Stimulated activated naive CD8-positive, alpha-beta T cell treated with anti-CD3 and anti-CD28 coated beads, Interleukin-15, amount 100 ng/mL, for 72 hours (primary cell): ENCODE measurements at regions not wholly inside any gene's neighbourhood (a gene's known extent, or its start where the extent isn't known, plus 50 kb on each side); places are given as distances from the start of the nearest gene placed in this dataset.
A peak's percentile ranks its signal among the peaks of the same experiment; 100 is the strongest.

Source experiments
- ATAC-seq: fragments of 150-1000 bp; cut with Tn5 transposase; 2 replicates; pipeline ENCODE4 v1.10.0; 2021; ENCODE audit warnings: mild to moderate bottlenecking, moderate library complexity
- DNase-seq, 2 donors: peaks; one replicate each; pipeline ENCODE4 v3.0.0; 2021 to 2022
- H3K27ac Mint-ChIP-seq, 2 donors: one replicate each; pipeline ENCODE4 v1.8.0; 2022; ENCODE audit warnings: mild to moderate bottlenecking in 2 of 2, mixed read lengths in 2 of 2, moderate library complexity in 2 of 2
- H3K27me3 Mint-ChIP-seq: one replicate; pipeline ENCODE4 v1.8.0; 2022; ENCODE audit warnings: mixed read lengths
- H3K4me1 Mint-ChIP-seq: one replicate; pipeline ENCODE4 v1.8.0; 2022; ENCODE audit warnings: mild to moderate bottlenecking, mixed read lengths
- H3K4me3 Mint-ChIP-seq, 2 donors: one replicate each; pipeline ENCODE4 v1.8.0; 2022; ENCODE audit warnings: mild to moderate bottlenecking in 2 of 2, mixed read lengths in 2 of 2, moderate library complexity in 1 of 2
- H3K9me3 Mint-ChIP-seq, 2 donors: one replicate each; pipeline ENCODE4 v1.8.0; 2022; ENCODE audit warnings: mixed read lengths in 2 of 2

GRCh38 chr2:236507393-236508085, 62.1 kb upstream of the ACKR3 start:
- Mint-ChIP-seq H3K4me3 (peak overlapping the region; percentile 82), H3K27me3 (peaks cover 10% of the 10 kb centered on the region), H3K27ac (no peak overlapping the region), H3K4me1 (peaks cover 8% of the 10 kb centered on the region), H3K9me3 (peaks cover 6 to 19% of the 10 kb centered on the region in 2 donors)
- DNase-seq: peak; percentile 62 to 74
- peak; percentile 86 for ATAC-seq

- Mint-ChIP-seq H3K4me1 (peaks cover 8% of the 10 kb centered on the region), H3K9me3 (peaks cover 6 to 19% of the 10 kb centered on the region in 2 donors), H3K4me3 (no peak overlapping the region), H3K27me3 (peaks cover 10% of the 10 kb centered on the region), H3K27ac (no peak overlapping the region)
- ATAC-seq: no peak
- no peak for DNase-seq
Observed at GRCh38 chr2:236508466-236508865, 61.2 kb upstream of the ACKR3 start.

- H3K27me3 Mint-ChIP-seq: no peaks in the 10 kb centered on the region
Observed at GRCh38 chr2:236510034-236510433, 59.6 kb upstream of the ACKR3 start.

GRCh38 chr2:236511266-236511665, 58.4 kb upstream of the ACKR3 start:
- Mint-ChIP-seq H3K27me3 (no peaks in the 10 kb centered on the region), H3K4me1 (peaks cover 8% of the 10 kb centered on the region), H3K4me3 (no peak overlapping the region), H3K9me3 (no peaks in the 10 kb centered on the region), H3K27ac (no peak overlapping the region)
- DNase-seq (no peak), ATAC-seq (no peak)

More at GRCh38 chr2:236510034-236510433, 59.6 kb upstream of the ACKR3 start:
- Mint-ChIP-seq H3K27ac (no peak overlapping the region), H3K4me3 (no peak overlapping the region), H3K9me3 (peaks cover 0 to 8% of the 10 kb centered on the region in 2 donors), H3K4me1 (peaks cover 8% of the 10 kb centered on the region)
- no peak for DNase-seq
- peak; percentile 27 for ATAC-seq

- H3K4me3 Mint-ChIP-seq: no peak overlapping the region
- H3K27me3 Mint-ChIP-seq: no peaks in the 10 kb centered on the region
- H3K4me1 Mint-ChIP-seq: peaks cover 2% of the 10 kb centered on the region
- H3K27ac Mint-ChIP-seq: no peak overlapping the region
- H3K9me3 Mint-ChIP-seq: no peaks in the 10 kb centered on the region
- ATAC-seq: no peak
- DNase-seq: no peak
Observed at GRCh38 chr2:236512267-236512666, 57.4 kb upstream of the ACKR3 start.

GRCh38 chr2:236512902-236513435, 56.7 kb upstream of the ACKR3 start:
- Mint-ChIP-seq H3K4me1 (no peaks in the 10 kb centered on the region), H3K27ac (no peak overlapping the region), H3K4me3 (no peak overlapping the region), H3K9me3 (no peaks in the 10 kb centered on the region), H3K27me3 (no peaks in the 10 kb centered on the region)
- DNase-seq (peak; percentile 64 to 73), ATAC-seq (peak; percentile 98)

- H3K27me3 Mint-ChIP-seq: no peaks in the 10 kb centered on the region
- H3K27ac Mint-ChIP-seq: no peak overlapping the region
- H3K4me3 Mint-ChIP-seq: no peak overlapping the region
- no peaks in the 10 kb centered on the region for H3K9me3 Mint-ChIP-seq
- no peak for ATAC-seq
- no peak for DNase-seq
- no peaks in the 10 kb centered on the region for H3K4me1 Mint-ChIP-seq
Observed at GRCh38 chr2:236513956-236514355, 55.7 kb upstream of the ACKR3 start.

DNA sequence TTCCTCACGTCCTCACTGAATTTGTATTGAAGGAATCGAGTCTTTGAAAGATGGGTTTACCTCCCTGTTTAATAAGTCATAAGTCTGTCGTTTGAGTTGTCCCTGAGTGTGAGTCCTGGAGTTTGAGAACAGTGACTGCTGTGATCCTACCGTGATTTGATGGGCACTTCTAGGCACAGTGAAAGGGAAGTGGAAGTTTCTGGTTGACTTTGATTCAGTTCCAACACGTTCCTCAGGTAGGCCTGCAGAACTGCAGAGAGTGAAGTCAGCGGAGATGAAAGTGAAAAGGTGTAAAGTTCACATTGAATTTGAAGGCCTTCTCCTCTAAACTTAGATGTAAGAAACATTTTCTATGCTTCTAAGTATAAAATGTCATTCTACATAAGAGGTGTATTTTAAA, 52.9 kb upstream of the ACKR3 start:
- no peak overlapping the region for H3K4me3 Mint-ChIP-seq
- H3K9me3 Mint-ChIP-seq: no peaks in the 10 kb centered on the region
- no peaks in the 10 kb centered on the region for H3K4me1 Mint-ChIP-seq
- no peaks in the 10 kb centered on the region for H3K27me3 Mint-ChIP-seq
- DNase-seq (no peak), ATAC-seq (no peak)
- no peak overlapping the region for H3K27ac Mint-ChIP-seq

DNA sequence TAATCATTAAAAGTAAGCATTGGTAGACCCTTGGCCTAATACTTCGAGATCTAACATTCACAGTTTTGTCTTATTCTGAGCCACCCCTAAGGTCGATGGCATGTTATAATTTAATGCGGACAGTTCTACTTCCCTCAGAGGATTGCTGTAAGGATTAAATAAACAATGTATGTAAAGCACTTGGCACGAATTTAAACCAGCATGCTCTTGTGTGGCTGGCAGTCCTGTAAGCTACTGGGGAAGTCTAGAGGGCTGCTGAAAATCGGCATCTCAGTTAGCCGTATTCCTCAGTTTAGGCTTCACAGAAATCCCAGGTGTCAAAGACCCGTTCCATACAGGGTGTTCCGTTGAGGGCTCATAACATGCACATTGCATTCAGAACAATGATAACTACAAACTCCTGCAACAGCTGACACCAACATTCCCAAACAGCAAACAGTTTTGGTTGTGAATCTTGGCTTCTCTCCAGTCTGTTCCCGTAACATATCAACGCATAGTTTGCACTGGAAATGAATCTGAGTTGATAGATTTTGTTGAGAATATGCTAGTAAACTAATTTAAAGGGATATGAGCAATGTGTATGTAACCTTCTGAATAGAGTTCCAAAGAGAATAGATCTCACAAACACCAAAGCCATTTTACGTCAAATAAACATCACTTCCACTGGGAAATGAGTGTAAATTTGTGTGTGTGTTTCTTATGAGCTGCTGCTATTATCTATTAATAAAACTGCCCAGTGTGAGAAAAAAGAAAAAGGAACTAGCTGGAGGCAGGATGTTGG, 52.2 kb upstream of the ACKR3 start:
- no peak overlapping the region for H3K4me3 Mint-ChIP-seq
- no peak overlapping the region for H3K27ac Mint-ChIP-seq
- no peaks in the 10 kb centered on the region for H3K4me1 Mint-ChIP-seq
- no peaks in the 10 kb centered on the region for H3K9me3 Mint-ChIP-seq
- no peaks in the 10 kb centered on the region for H3K27me3 Mint-ChIP-seq
- DNase-seq: no peak
- no peak for ATAC-seq
